Sigmoid colon (tissue), 4 donors: ENCODE measurements at regions not wholly inside any gene's neighbourhood (a gene's known extent, or its start where the extent isn't known, plus 50 kb on each side); places are given as distances from the start of the nearest gene placed in this dataset.

ENCODE experiments used
- EP300 ChIP-seq, 4 donors: sonication (generic); formaldehyde crosslinking; IDR thresholded peaks; one replicate each; pipeline ENCODE4 v1.6.1; 2017; ENCODE audit warnings: antibody characterized with exemption in 4 of 4
- POLR2A ChIP-seq, 2 donors: fragments of 450-650 bp; IDR thresholded peaks; one replicate each; pipeline ENCODE4 v1.6.1; 2016; ENCODE audit warnings: antibody characterized with exemption in 2 of 2, mild to moderate bottlenecking in 2 of 2, moderate library complexity in 2 of 2
- POLR2AphosphoS5 ChIP-seq, 4 donors: sonication (generic); formaldehyde crosslinking; IDR thresholded peaks; one replicate each; pipeline ENCODE4 v1.6.1; 2017; ENCODE audit warnings: antibody characterized with exemption in 4 of 4
- TF ChIP-seq, protein P1 (sequence below), 4 experiments: fragments of 450-650 bp in 3 of 4; fragments of 200-600 bp in 1 of 4; IDR thresholded peaks; one replicate each; pipeline ENCODE4 v1.5.1; 2016 to 2019; ENCODE audit warnings: antibody characterized with exemption in 4 of 4, mild to moderate bottlenecking in 3 of 4, moderate library complexity in 2 of 4

DNA sequence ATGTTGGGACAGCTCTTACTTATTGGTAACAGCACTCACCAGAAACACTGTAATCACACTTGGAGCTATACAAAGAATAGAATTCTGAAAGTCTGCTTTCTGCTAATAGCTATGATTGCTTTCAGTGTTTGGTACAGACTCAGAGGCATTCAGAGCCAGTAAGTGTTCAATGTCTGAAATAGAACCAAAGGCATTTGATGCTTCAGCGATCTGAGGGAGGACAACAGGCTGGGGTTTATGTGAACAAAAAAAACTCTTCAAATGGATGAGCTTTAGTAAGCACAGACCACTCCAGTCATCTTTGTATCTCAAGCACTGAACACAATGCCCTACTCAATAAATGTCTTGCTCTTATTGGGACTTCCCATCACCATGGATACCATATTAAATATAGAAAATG is 322.8 kb upstream of the GRM3 start:
- TF ChIP-seq, protein P1, sequence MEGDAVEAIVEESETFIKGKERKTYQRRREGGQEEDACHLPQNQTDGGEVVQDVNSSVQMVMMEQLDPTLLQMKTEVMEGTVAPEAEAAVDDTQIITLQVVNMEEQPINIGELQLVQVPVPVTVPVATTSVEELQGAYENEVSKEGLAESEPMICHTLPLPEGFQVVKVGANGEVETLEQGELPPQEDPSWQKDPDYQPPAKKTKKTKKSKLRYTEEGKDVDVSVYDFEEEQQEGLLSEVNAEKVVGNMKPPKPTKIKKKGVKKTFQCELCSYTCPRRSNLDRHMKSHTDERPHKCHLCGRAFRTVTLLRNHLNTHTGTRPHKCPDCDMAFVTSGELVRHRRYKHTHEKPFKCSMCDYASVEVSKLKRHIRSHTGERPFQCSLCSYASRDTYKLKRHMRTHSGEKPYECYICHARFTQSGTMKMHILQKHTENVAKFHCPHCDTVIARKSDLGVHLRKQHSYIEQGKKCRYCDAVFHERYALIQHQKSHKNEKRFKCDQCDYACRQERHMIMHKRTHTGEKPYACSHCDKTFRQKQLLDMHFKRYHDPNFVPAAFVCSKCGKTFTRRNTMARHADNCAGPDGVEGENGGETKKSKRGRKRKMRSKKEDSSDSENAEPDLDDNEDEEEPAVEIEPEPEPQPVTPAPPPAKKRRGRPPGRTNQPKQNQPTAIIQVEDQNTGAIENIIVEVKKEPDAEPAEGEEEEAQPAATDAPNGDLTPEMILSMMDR (IDR thresholded peaks at IDR 0.05) = no peak
- no peak for TF ChIP-seq POLR2AphosphoS5 (IDR thresholded peaks at IDR 0.05)
- TF ChIP-seq POLR2A (IDR thresholded peaks at IDR 0.05) = no peak
- TF ChIP-seq EP300 (IDR thresholded peaks at IDR 0.05) = no peak
